H1 (cell line): ENCODE measurements at regions not wholly inside any gene's neighbourhood (a gene's known extent, or its start where the extent isn't known, plus 50 kb on each side); places are given as distances from the start of the nearest gene placed in this dataset.

Experiments used
- KDM4A ChIP-seq: IDR thresholded peaks from one replicate; pipeline ENCODE4 v1.7.1; 2012; ENCODE audit warnings: low read depth, mild to moderate bottlenecking, moderate library complexity, low read length, inconsistent platforms; ENCODE audit not compliant: severe bottlenecking
- TF ChIP-seq, protein P1 (sequence below): fragments of 300-600 bp; sonication (generic); IDR thresholded peaks from 2 replicates; pipeline ENCODE4 v1.7.1; 2012; ENCODE audit warnings: low read length, moderate library complexity, mild to moderate bottlenecking, inconsistent platforms; ENCODE audit not compliant: insufficient replicate concordance
- TF ChIP-seq, protein P2 (sequence below): IDR thresholded peaks from 2 replicates; pipeline ENCODE4 v1.6.1; 2012; ENCODE audit warnings: inconsistent platforms

DNA sequence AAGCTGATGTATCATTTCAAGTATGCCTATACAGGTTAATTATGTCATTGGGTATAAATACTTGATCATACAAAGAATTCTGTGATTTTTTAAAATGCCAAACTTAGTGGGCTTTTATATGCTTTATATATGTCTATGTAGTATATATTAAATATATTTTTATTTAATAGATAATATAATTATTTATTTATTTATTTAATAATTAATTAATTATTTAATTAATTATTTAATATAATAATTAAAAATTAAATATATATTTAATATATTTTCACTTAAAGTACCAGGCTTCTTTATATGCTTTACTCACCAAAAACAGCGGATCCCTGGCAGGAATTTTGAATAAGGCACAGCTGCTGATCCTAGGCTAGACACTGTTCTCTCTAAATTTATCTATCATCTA lies 687.0 kb downstream of the VGLL3 start (continued):
- TF ChIP-seq, protein P1, sequence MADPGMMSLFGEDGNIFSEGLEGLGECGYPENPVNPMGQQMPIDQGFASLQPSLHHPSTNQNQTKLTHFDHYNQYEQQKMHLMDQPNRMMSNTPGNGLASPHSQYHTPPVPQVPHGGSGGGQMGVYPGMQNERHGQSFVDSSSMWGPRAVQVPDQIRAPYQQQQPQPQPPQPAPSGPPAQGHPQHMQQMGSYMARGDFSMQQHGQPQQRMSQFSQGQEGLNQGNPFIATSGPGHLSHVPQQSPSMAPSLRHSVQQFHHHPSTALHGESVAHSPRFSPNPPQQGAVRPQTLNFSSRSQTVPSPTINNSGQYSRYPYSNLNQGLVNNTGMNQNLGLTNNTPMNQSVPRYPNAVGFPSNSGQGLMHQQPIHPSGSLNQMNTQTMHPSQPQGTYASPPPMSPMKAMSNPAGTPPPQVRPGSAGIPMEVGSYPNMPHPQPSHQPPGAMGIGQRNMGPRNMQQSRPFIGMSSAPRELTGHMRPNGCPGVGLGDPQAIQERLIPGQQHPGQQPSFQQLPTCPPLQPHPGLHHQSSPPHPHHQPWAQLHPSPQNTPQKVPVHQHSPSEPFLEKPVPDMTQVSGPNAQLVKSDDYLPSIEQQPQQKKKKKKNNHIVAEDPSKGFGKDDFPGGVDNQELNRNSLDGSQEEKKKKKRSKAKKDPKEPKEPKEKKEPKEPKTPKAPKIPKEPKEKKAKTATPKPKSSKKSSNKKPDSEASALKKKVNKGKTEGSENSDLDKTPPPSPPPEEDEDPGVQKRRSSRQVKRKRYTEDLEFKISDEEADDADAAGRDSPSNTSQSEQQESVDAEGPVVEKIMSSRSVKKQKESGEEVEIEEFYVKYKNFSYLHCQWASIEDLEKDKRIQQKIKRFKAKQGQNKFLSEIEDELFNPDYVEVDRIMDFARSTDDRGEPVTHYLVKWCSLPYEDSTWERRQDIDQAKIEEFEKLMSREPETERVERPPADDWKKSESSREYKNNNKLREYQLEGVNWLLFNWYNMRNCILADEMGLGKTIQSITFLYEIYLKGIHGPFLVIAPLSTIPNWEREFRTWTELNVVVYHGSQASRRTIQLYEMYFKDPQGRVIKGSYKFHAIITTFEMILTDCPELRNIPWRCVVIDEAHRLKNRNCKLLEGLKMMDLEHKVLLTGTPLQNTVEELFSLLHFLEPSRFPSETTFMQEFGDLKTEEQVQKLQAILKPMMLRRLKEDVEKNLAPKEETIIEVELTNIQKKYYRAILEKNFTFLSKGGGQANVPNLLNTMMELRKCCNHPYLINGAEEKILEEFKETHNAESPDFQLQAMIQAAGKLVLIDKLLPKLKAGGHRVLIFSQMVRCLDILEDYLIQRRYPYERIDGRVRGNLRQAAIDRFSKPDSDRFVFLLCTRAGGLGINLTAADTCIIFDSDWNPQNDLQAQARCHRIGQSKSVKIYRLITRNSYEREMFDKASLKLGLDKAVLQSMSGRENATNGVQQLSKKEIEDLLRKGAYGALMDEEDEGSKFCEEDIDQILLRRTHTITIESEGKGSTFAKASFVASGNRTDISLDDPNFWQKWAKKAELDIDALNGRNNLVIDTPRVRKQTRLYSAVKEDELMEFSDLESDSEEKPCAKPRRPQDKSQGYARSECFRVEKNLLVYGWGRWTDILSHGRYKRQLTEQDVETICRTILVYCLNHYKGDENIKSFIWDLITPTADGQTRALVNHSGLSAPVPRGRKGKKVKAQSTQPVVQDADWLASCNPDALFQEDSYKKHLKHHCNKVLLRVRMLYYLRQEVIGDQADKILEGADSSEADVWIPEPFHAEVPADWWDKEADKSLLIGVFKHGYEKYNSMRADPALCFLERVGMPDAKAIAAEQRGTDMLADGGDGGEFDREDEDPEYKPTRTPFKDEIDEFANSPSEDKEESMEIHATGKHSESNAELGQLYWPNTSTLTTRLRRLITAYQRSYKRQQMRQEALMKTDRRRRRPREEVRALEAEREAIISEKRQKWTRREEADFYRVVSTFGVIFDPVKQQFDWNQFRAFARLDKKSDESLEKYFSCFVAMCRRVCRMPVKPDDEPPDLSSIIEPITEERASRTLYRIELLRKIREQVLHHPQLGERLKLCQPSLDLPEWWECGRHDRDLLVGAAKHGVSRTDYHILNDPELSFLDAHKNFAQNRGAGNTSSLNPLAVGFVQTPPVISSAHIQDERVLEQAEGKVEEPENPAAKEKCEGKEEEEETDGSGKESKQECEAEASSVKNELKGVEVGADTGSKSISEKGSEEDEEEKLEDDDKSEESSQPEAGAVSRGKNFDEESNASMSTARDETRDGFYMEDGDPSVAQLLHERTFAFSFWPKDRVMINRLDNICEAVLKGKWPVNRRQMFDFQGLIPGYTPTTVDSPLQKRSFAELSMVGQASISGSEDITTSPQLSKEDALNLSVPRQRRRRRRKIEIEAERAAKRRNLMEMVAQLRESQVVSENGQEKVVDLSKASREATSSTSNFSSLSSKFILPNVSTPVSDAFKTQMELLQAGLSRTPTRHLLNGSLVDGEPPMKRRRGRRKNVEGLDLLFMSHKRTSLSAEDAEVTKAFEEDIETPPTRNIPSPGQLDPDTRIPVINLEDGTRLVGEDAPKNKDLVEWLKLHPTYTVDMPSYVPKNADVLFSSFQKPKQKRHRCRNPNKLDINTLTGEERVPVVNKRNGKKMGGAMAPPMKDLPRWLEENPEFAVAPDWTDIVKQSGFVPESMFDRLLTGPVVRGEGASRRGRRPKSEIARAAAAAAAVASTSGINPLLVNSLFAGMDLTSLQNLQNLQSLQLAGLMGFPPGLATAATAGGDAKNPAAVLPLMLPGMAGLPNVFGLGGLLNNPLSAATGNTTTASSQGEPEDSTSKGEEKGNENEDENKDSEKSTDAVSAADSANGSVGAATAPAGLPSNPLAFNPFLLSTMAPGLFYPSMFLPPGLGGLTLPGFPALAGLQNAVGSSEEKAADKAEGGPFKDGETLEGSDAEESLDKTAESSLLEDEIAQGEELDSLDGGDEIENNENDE = no peak
- no peak for TF ChIP-seq KDM4A
- TF ChIP-seq, protein P2, sequence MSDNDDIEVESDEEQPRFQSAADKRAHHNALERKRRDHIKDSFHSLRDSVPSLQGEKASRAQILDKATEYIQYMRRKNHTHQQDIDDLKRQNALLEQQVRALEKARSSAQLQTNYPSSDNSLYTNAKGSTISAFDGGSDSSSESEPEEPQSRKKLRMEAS = no peak
